LNCAP (cell line): ENCODE measurements at regions not wholly inside any gene's neighbourhood (a gene's known extent, or its start where the extent isn't known, plus 50 kb on each side); places are given as distances from the start of the nearest gene placed in this dataset.

Experiments
- TF ChIP-seq, protein P1 (sequence below): fragments of 450-650 bp; IDR thresholded peaks from 2 replicates; pipeline ENCODE4 v1.5.1; 2017; ENCODE audit warnings: mild to moderate bottlenecking

DNA sequence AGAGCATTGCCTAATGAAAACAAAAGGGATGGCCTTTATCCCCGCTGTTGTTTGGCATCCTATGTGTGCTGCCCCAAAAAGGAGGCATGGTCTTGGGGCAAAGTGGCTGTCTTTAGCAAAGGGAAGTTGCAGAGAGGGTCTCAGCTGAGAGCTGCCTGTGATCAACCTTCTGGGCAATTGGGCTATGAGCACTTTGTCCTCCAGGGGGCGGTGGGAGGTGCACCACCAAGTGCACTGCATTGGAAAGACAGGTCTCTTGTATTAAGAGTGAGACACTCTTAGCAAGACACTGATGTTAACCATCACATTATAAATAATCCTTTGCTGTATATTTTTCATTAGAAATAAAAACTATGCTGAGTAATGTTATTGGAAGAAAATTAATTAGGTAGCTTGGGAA lies 314.8 kb downstream of the POM121L12 start:
- TF ChIP-seq, protein P1, sequence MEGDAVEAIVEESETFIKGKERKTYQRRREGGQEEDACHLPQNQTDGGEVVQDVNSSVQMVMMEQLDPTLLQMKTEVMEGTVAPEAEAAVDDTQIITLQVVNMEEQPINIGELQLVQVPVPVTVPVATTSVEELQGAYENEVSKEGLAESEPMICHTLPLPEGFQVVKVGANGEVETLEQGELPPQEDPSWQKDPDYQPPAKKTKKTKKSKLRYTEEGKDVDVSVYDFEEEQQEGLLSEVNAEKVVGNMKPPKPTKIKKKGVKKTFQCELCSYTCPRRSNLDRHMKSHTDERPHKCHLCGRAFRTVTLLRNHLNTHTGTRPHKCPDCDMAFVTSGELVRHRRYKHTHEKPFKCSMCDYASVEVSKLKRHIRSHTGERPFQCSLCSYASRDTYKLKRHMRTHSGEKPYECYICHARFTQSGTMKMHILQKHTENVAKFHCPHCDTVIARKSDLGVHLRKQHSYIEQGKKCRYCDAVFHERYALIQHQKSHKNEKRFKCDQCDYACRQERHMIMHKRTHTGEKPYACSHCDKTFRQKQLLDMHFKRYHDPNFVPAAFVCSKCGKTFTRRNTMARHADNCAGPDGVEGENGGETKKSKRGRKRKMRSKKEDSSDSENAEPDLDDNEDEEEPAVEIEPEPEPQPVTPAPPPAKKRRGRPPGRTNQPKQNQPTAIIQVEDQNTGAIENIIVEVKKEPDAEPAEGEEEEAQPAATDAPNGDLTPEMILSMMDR = peak; percentile 82

DNA sequence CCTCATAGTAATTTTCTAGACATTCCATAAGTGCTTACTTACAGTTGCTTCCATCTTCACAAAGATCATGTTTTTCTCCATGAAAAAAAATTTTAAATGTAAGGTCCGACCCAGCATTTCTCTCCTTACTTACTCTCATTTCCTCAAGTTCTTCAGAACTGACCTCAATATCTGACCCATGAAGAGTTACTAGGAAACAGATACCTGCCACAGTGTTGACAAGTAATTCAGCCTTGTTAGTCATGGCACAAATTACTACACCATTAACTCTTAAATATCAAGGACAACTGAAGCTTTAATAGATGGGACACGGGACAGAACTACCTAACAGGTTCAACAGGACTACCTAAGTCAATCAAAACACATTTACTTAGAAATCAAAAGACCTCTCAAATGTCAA lies 316.2 kb downstream of the POM121L12 start:
- TF ChIP-seq, protein P1 = no peak

DNA sequence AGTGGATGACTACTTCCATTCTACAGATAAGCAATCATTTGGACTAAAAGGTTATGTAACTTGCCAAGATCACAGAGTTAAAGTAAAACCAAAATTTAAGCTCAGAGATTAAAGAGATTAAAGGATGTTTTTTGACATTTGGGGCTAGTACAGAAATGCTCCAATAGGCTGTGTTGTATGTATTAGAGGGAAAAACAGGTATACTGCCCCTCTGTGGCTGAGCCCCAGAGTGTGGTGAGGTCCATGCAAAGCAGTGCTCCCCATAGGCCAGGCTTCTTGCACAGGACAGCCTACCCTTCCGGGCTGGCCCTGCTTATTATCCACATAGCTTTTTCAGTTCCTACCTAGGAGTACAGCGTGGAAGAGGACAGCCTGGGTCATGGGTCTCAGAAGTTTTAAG lies 322.8 kb downstream of the POM121L12 start:
- TF ChIP-seq, protein P1 = 0 out of 2 replicates have a peak, but pooled peaks have one; percentile 14

DNA sequence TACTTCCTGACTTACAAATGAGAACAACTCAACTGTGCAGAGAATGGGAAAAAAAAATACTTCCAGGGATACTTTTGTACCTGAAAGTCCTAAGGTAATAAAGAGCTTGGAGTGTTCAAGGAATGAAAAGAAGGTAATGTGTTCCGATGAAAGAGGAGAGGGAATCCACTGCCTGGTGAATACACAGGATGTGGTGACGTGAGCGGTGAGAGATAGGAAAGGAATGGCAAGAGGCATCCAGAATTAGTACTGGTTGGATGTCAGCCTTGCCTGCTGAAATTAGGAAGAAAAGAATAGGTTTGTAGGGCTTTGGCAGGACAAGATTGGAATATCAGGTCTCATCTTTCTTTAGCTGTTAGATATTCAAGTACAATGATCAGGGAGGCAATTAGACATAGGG lies 347.7 kb downstream of the POM121L12 start:
- TF ChIP-seq, protein P1 = no peak

DNA sequence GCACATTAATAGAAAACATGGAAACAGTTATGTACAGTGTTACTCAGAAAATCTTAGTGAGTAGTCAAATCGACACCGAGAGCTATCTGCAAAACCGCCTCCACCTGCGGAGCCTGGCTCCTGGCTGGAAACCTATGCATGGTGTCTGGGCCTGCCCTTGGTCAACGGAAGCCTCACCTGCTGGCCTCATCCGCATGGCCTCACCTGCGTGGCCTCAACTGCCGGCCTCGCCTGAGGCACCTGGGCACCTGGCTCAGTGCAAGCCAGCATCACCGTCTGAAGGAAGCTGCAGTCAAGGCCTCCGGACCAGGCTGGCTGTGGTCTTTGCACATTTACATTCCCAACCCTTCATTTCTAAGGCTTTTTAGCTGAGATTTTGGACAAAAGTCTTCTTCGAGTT lies 352.1 kb downstream of the POM121L12 start:
- TF ChIP-seq, protein P1 = no peak

DNA sequence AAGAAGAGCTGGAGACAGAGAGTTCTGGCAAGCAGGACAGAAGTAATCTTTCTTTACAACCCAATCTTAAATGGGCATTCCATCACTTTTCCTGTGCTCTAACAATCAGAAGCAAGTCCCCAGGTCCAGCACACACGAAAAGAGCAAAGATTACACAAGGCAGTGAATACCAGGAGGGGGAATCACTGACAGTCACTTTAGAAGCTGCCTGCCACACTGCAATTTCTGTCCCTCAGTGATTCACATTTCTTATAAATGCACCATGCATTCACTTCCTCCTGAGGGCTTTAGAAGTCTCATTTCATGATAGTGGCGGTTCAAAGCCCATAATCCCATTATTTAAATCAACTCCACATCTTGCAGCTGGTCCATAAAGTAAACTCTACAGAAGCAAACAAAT lies 362.5 kb downstream of the POM121L12 start:
- TF ChIP-seq, protein P1 = no peak

DNA sequence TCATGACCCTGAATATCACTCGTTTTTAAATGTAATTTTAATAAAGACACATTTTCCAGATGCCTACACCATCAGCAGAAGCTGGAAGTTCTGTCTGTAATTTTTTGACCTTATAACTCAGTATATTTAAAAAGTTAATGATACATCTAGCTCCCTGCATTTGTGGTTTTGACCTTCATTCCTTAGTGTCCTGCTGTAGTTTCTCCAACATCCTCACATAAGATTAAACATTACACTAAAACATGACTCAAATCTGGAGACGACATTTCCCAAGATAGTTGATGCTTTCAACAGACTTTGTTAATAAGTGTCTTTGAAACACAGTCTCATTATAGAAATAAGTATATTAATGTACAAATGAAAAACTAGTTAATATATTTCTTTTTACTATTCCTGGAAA lies 363.1 kb downstream of the POM121L12 start:
- TF ChIP-seq, protein P1 = no peak

DNA sequence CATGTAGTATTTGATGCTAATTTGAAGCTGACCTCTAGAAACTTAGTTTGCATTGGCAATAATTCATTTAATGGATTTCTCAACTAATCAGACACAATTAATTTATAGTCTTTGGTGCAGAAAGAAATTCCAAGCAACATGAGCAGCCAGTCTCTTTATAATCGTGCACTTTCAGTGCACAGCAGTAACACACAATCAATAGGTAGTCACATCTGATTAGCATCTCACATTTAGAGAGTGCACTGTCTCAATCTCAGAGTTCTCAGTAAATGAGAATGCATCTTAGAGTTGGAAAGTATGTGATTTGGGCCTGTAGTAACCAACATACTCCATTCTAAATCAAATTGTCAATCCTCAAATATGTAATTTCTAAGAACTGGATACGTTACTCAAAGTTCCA lies 377.6 kb downstream of the POM121L12 start:
- TF ChIP-seq, protein P1 = no peak
